GM18498 (cell line): ENCODE measurements at regions not wholly inside any gene's neighbourhood (a gene's known extent, or its start where the extent isn't known, plus 50 kb on each side); places are given as distances from the start of the nearest gene placed in this dataset.
"Not testable (repeated sequence)": the region's sequence is repeated elsewhere in the genome, so short reads cannot be mapped to it uniquely, and the experiment has no call there.

Experiments
- ATAC-seq: cut with Tn5 transposase; IDR thresholded peaks from one replicate; pipeline ENCODE4 v1.9.1; 2021; ENCODE audit warnings: mild to moderate bottlenecking, moderate library complexity; ENCODE audit not compliant: unreplicated experiment

GRCh38 chr17:45646288-45646988, 137.7 kb upstream of the CRHR1 start:
- no peak for ATAC-seq

- no peak for ATAC-seq
Observed at GRCh38 chr17:45648642-45649041, 135.5 kb upstream of the CRHR1 start.

GRCh38 chr17:45649796-45650195, 134.3 kb upstream of the CRHR1 start:
- no peak for ATAC-seq

- no peak for ATAC-seq
Observed at GRCh38 chr17:45650561-45650960, 133.6 kb upstream of the CRHR1 start.

GRCh38 chr17:45651145-45651709, 132.9 kb upstream of the CRHR1 start:
- ATAC-seq: no peak

- ATAC-seq: no peak
Observed at GRCh38 chr17:45653616-45654015, 130.5 kb upstream of the CRHR1 start.

- ATAC-seq: no peak
Observed at GRCh38 chr17:45656527-45657181, 127.5 kb upstream of the CRHR1 start.

- no peak for ATAC-seq
Observed at GRCh38 chr17:45660474-45660873, 123.6 kb upstream of the CRHR1 start.

DNA sequence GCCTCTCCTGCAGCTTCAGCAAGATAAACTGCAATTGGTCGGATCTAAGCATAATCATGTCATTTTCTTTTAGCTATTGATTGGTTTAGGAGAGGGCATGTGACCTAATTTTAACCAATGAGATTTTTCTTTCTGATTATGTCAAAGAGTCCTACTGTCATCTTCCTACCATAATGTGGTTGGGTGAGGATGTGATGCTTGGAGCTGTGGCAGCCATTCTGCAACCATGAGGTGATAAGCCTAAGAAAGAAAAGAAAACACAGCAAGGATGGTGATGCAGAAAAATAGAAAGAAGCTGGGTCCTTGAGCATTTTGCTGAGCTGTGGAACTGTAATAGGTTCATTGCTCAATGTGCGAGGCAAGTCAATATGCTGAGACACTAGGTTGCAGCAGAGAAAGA, 121.7 kb upstream of the CRHR1 start:
- ATAC-seq: no peak

DNA sequence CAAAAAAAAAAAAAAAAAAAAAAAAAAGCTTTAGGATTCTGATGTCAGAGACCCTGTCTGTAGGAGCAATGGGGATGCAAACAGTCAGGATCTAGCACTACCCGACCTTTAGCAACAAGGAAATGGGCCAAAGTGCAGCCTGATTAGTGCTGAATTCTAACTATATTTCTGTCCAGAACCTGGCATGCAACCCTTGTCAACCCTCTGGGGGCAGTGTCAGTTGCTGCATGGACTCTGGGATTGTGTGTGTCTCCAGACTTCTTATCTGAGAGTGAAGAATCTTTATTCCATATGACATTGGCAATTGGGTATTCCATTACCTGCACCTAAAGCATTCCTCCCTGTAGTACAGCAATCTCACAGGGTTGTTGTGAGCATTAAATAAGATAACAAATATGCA, 120.3 kb upstream of the CRHR1 start:
- ATAC-seq: no peak

DNA sequence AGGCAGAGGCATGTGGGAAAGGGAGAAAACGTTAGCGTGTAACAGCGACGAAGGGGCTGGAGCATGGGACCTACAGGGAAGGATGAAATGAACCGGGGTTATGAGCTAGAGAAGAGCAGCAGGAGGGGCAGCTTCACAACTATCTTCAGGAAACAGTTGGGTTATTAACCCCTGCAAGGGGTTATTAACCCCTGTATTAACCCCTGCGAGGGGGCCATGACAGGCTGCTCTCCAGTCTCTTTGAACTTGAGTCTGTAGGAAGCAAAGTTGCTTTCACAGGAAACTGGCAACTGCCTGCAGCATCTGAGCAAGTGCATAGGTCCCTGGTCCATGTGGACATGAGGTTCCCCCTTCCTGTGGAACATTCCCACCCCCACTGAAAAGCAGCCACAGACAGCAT, 119.2 kb upstream of the CRHR1 start:
- no peak for ATAC-seq

GRCh38 chr17:45666046-45666600, 118.0 kb upstream of the CRHR1 start:
- ATAC-seq: no peak

DNA sequence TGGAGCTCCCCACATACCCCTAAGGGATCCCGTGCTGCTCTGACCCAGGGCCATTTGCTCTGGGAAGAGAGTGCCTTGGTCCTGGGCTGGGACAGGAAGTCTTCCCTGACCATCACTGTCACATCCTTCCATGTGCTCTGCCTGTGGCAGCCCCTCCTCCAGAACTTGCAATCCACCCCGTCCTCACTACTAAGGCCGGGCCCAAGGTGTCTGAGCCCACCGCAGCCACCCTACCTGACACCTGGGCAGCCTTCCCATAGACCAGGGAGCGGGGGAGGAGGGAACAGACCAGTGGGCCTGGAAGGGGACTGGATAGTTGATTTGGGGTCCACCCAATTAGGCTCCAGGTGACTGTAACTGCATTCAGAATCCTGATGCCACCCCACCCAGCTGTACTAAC, 117.5 kb upstream of the CRHR1 start:
- ATAC-seq: no peak

- ATAC-seq: no peak
Observed at GRCh38 chr17:45667591-45668171, 116.4 kb upstream of the CRHR1 start.

DNA sequence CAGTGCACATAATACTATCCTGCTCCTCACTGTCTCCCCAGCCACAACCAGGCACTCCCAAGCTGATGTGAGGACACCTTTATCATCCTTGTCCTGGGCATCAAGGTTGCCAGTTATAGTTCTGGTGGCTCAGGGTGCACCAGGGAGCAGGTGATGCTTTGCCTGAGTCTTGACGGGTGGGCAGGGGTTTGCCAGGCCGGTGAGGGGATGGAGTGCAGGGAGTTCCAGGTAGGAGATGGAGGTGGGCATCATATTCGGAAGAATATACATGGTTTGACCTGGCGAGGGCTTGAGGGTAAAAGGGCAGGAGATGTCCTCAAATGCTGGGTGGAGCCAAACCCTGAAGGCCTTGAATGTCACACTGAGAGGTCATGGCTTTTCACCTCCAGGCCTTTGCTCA, 115.8 kb upstream of the CRHR1 start:
- no peak for ATAC-seq

DNA sequence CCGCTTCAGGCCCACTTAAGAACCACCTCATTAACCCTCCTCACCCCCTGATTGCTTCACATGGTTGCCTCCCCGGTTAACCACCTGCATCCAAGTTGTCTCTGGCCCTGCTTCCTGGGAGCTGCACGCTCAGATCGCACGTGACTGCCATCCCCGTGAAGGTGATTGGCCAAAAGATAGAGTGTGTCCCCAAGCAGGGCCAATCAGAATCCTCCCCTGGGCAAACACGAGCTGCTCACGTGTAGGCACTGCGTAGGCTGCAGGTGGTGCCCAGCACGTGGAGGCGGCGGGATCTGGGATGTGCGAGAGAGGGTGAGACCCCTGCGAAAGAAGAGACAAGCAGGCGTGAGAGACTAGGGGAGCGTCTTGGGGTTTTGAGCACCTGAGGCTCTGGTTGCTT, 111.8 kb upstream of the CRHR1 start:
- ATAC-seq: no peak

GRCh38 chr17:45672792-45673191, 111.3 kb upstream of the CRHR1 start:
- ATAC-seq: no peak

DNA sequence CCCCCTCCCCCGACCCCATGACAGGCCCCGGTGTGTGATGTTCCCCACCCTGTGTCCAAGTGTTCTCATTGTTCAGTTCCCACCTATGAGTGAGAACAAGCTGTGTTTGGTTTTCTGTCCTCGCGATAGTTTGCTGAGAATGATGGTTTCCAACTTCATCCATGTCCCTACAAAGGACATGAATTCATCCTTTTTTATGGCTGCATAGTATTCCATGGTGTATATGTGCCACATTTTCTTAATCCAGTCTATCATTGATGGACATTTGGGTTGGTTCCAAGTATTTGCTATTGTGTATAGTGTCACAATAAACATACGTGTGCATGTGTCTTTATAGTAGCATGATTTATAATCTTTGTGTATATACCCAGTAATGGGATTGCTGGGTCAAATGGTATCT, 110.4 kb upstream of the CRHR1 start:
- not testable (repeated sequence) for ATAC-seq

GRCh38 chr17:45675012-45675411, 109.1 kb upstream of the CRHR1 start:
- no peak for ATAC-seq

GRCh38 chr17:45675892-45676291, 108.2 kb upstream of the CRHR1 start:
- no peak for ATAC-seq

- ATAC-seq: no peak
Observed at GRCh38 chr17:45676695-45677094, 107.4 kb upstream of the CRHR1 start.

DNA sequence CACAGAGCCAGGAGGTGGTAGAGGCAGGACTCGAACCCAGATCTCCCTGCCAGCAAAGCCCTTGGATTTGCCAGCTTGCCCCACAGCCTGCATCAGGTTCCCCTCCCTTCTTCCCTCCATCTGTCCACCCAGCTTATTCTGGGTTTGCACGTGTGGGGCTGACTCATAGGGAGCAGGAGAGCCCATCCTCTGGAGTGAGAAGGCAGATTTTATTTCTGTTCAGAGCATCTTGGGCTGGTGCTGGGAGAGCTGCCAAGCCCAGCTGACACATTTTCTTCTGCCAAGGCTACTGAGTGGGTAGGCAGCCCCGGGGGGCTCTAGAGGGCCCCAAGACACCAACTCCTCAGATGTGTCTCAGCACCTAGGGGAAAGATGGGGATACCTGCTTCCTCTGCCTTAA, 106.3 kb upstream of the CRHR1 start:
- no peak for ATAC-seq
